ENCODE measurements at regions not wholly inside any gene's neighbourhood (a gene's known extent, or its start where the extent isn't known, plus 50 kb on each side); places are given as distances from the start of the nearest gene placed in this dataset.

DNA sequence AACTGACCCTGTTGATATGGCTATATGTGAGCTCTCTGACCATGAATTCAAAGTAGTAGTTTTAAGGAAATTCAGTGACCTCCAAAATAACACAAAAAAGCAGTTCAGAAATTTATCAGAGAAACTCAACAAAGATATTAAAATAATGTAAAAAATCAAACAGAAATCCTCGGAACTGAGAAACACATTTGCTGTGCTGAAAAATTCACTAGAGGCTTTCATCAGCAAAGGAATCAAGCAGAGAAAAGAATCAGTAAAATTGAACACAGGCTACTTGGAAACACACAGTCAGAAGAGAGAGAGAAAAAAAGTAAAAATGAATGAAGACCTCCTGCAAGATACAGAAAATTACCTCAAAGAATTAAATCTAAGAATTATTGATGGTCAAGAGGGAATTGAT is 417.2 kb downstream of the TMEM232 start:
- TF ChIP-seq CTCF (IDR thresholded peaks at IDR 0.05; ENCODE audit: control extremely low read depth in 1 of 3, insufficient read depth in 1 of 3, low read depth in 1 of 3, low read length in 3 of 3) (no peak), TAF1 (IDR thresholded peaks at IDR 0.05; ENCODE audit: low read depth, low read length) (no peak), SP2 (IDR thresholded peaks at IDR 0.05; ENCODE audit: low read length) (no peak), NRF1 (IDR thresholded peaks at IDR 0.05; ENCODE audit: low read depth, low read length) (no peak), GABPA (IDR thresholded peaks at IDR 0.05; ENCODE audit: borderline replicate concordance, insufficient read depth, low read length) (no peak), POLR2A (IDR thresholded peaks at IDR 0.05; ENCODE audit: control extremely low read depth in 1 of 2, low read depth in 2 of 2, low read length in 2 of 2) (no peak)
- TF ChIP-seq, protein P1, sequence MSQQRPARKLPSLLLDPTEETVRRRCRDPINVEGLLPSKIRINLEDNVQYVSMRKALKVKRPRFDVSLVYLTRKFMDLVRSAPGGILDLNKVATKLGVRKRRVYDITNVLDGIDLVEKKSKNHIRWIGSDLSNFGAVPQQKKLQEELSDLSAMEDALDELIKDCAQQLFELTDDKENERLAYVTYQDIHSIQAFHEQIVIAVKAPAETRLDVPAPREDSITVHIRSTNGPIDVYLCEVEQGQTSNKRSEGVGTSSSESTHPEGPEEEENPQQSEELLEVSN (IDR thresholded peaks at IDR 0.05), result no peak
- TF ChIP-seq, protein P2, sequence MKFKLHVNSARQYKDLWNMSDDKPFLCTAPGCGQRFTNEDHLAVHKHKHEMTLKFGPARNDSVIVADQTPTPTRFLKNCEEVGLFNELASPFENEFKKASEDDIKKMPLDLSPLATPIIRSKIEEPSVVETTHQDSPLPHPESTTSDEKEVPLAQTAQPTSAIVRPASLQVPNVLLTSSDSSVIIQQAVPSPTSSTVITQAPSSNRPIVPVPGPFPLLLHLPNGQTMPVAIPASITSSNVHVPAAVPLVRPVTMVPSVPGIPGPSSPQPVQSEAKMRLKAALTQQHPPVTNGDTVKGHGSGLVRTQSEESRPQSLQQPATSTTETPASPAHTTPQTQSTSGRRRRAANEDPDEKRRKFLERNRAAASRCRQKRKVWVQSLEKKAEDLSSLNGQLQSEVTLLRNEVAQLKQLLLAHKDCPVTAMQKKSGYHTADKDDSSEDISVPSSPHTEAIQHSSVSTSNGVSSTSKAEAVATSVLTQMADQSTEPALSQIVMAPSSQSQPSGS (IDR thresholded peaks at IDR 0.05; ENCODE audit: low read length), result no peak
